HL-60 (cell line): ENCODE measurements at regions not wholly inside any gene's neighbourhood (a gene's known extent, or its start where the extent isn't known, plus 50 kb on each side); places are given as distances from the start of the nearest gene placed in this dataset.

ENCODE experiments used
- CTCF ChIP-seq: IDR thresholded peaks from one replicate; pipeline ENCODE4 v1.5.1; 2011; ENCODE audit warnings: low read length, control low read depth, inconsistent platforms; ENCODE audit not compliant: insufficient read depth
- POLR2AphosphoS5 ChIP-seq: IDR thresholded peaks from 2 replicates; pipeline ENCODE4 v1.6.1; 2012; ENCODE audit warnings: low read depth
- REST ChIP-seq: IDR thresholded peaks from 2 replicates; pipeline ENCODE4 v1.6.1; 2012; ENCODE audit warnings: low read depth; ENCODE audit not compliant: insufficient replicate concordance

DNA sequence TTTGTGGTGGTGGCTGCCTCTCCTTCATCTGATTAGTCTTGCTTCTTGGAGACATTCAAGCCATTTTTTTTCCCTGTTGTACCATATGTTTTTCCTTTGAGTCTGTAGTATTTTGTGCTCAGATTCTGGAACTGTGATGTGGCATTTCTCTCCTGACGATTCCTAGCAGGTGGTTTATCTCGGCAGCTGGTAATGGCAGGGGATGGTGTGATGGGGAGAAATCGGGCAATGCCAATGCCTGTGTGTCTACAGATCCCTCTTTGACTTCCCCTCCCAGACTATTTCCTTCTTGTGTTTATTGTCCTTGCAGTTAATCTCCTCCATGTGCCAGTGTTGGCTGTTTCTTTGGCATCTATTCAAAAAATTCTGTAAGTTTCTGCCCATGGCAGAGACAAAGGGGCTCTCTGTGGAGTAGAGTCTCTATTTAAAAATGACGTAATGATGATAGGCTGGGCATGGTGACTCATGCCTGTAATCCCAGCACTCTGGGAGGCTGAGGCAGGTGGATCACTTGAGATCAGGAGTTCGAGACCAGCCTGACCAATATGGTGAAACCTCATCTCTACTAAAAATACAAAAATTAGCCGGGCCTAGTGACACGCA lies 90.2 kb upstream of the ERCC4 start:
- no peak for TF ChIP-seq CTCF
- no peak for TF ChIP-seq REST
- TF ChIP-seq POLR2AphosphoS5 = no peak
